Naive thymus-derived CD4-positive, alpha-beta T cell (primary cell): ENCODE measurements at regions not wholly inside any gene's neighbourhood (a gene's known extent, or its start where the extent isn't known, plus 50 kb on each side); places are given as distances from the start of the nearest gene placed in this dataset.

Experiments
- ATAC-seq: fragments of 150-1000 bp; cut with Tn5 transposase; 2 replicates; pipeline ENCODE4 v1.10.0; 2021; ENCODE audit warnings: mild to moderate bottlenecking, moderate library complexity
- CTCF ChIA-PET: fragments of 350-600 bp; sonication (Branson Sonifier 250); formaldehyde crosslinking; loops from one replicate; lab custom pipeline; 2021; ENCODE audit warnings: antibody characterized with exemption; lab: Charles Lee
- POLR2A ChIA-PET: fragments of 350-600 bp; sonication (Branson Sonifier 250); formaldehyde crosslinking; loops from one replicate; lab custom pipeline; 2021; ENCODE audit warnings: antibody characterized with exemption, inconsistent platforms; lab: Charles Lee
- DNase-seq, 9 donors: peaks; one replicate each; pipeline versions ENCODE4 v3.0.0 to v3.0.0-alpha.2; 2020 to 2022; ENCODE audit warnings: mixed read lengths in 1 of 9
- H3K27ac ChIP-seq: one replicate; pipeline ENCODE4 v1.7.0; 2013; ENCODE audit warnings: mild to moderate bottlenecking, low read depth, low read length, moderate library complexity
- H3K27me3 ChIP-seq, 2 donors: one replicate each; pipeline ENCODE4 v1.7.0; 2013; ENCODE audit warnings: low read length in 2 of 2, mild to moderate bottlenecking in 2 of 2, moderate library complexity in 2 of 2; ENCODE audit not compliant: control insufficient read depth in 2 of 2, insufficient read depth in 2 of 2
- H3K36me3 ChIP-seq, 3 experiments: 1 replicate in 2 of 3; 2 replicates in 1 of 3; pipeline ENCODE4 v1.7.0; 2013; ENCODE audit warnings: low read length in 3 of 3, mild to moderate bottlenecking in 3 of 3, moderate library complexity in 1 of 3; ENCODE audit not compliant: insufficient read depth in 3 of 3, control insufficient read depth in 2 of 3
- H3K4me1 ChIP-seq, 2 donors: one replicate each; pipeline ENCODE4 v1.7.0; 2013; ENCODE audit warnings: low read length in 2 of 2, mild to moderate bottlenecking in 2 of 2, moderate library complexity in 1 of 2; ENCODE audit not compliant: control insufficient read depth in 2 of 2, insufficient read depth in 2 of 2
- H3K4me3 ChIP-seq: 2 replicates; pipeline ENCODE4 v1.7.0; 2013; ENCODE audit warnings: mild to moderate bottlenecking, low read length
- H3K9me3 ChIP-seq, 3 experiments: 1 replicate in 2 of 3; 2 replicates in 1 of 3; pipeline ENCODE4 v1.7.0; 2013; ENCODE audit warnings: low read length in 3 of 3; ENCODE audit not compliant: control insufficient read depth in 2 of 3
- H3K27ac Mint-ChIP-seq, 9 donors: one replicate each; pipeline ENCODE4 v1.8.0; 2020 to 2022; ENCODE audit warnings: mixed read lengths in 9 of 9, mild to moderate bottlenecking in 8 of 9, moderate library complexity in 5 of 9, inconsistent platforms in 2 of 9
- H3K27me3 Mint-ChIP-seq, 5 donors: one replicate each; pipeline ENCODE4 v1.8.0; 2021 to 2022; ENCODE audit warnings: mixed read lengths in 5 of 5, mild to moderate bottlenecking in 1 of 5
- H3K36me3 Mint-ChIP-seq, 5 donors: one replicate each; pipeline ENCODE4 v1.8.0; 2020 to 2022; ENCODE audit warnings: mixed read lengths in 5 of 5, mild to moderate bottlenecking in 3 of 5, inconsistent platforms in 1 of 5
- H3K4me1 Mint-ChIP-seq, 7 donors: one replicate each; pipeline ENCODE4 v1.8.0; 2020 to 2022; ENCODE audit warnings: mixed read lengths in 7 of 7, mild to moderate bottlenecking in 3 of 7, inconsistent platforms in 1 of 7
- H3K4me3 Mint-ChIP-seq, 10 donors: one replicate each; pipeline ENCODE4 v1.8.0; 2020 to 2022; ENCODE audit warnings: mild to moderate bottlenecking in 10 of 10, mixed read lengths in 10 of 10, moderate library complexity in 6 of 10, inconsistent platforms in 2 of 10
- H3K9me3 Mint-ChIP-seq, 11 donors: one replicate each; pipeline ENCODE4 v1.8.0; 2020 to 2022; ENCODE audit warnings: mixed read lengths in 11 of 11, mild to moderate bottlenecking in 4 of 11, inconsistent platforms in 1 of 11, moderate library complexity in 1 of 11
- intact Hi-C, 2 donors: fragments of 100-400 bp; cut with micrococcal nuclease; formaldehyde crosslinking; loops; one replicate each; pipeline ENCODE4 v1.15.1; 2023

- Histone ChIP-seq H3K36me3 (no peaks in the 10 kb centered on the region), H3K27me3 (no peaks in the 10 kb centered on the region), H3K4me1 (no peaks in the 10 kb centered on the region), H3K27ac (no peak overlapping the region), H3K9me3 (no peaks in the 10 kb centered on the region), H3K4me3 (no peak overlapping the region)
- H3K36me3 Mint-ChIP-seq, result no peaks in the 10 kb centered on the region
- H3K27me3 Mint-ChIP-seq, result peaks cover 0 to 13% (median 4%) of the 10 kb centered on the region in 5 donors
- H3K27ac Mint-ChIP-seq, result no peak overlapping the region
- no peaks in the 10 kb centered on the region for H3K4me1 Mint-ChIP-seq
- intact Hi-C loops, result no loop called here
- ATAC-seq (no peak), DNase-seq (no peak)
- ChIA-PET POLR2A (no interaction called here), CTCF (no interaction called here)
- H3K9me3 Mint-ChIP-seq, result peaks cover 0 to 5% (median 0%) of the 10 kb centered on the region in 11 donors
- H3K4me3 Mint-ChIP-seq, result no peak overlapping the region
Measured at GRCh38 chr15:47918877-47919276, 201.6 kb downstream of the SEMA6D start.

- ATAC-seq, result no peak
- POLR2A ChIA-PET, result no interaction called here
- CTCF ChIA-PET, result no interaction called here
- H3K4me1 ChIP-seq, result no peaks in the 10 kb centered on the region
- Mint-ChIP-seq H3K9me3 (peaks cover 0 to 6% (median 0%) of the 10 kb centered on the region in 11 donors), H3K4me1 (no peaks in the 10 kb centered on the region), H3K4me3 (no peak overlapping the region), H3K27ac (no peak overlapping the region), H3K36me3 (no peaks in the 10 kb centered on the region), H3K27me3 (peaks cover 0 to 5% (median 4%) of the 10 kb centered on the region in 5 donors)
- no peak overlapping the region for H3K4me3 ChIP-seq
- intact Hi-C loops, result no loop called here
- H3K36me3 ChIP-seq, result no peaks in the 10 kb centered on the region
- no peak overlapping the region for H3K27ac ChIP-seq
- H3K27me3 ChIP-seq, result no peaks in the 10 kb centered on the region
- no peak for DNase-seq
- no peaks in the 10 kb centered on the region for H3K9me3 ChIP-seq
Measured at GRCh38 chr15:47924381-47924780, 196.4 kb upstream of the SLC24A5 start.

GRCh38 chr15:47929138-47929803 lies 191.5 kb upstream of the SLC24A5 start:
- no peak overlapping the region for H3K4me3 Mint-ChIP-seq
- H3K4me3 ChIP-seq, result no peak overlapping the region
- CTCF ChIA-PET, result no interaction called here
- DNase-seq, result no peak
- no peaks in the 10 kb centered on the region for H3K9me3 ChIP-seq
- no peak overlapping the region for H3K27ac Mint-ChIP-seq
- H3K4me1 Mint-ChIP-seq, result peaks cover 0 to 2% (median 0%) of the 10 kb centered on the region in 7 donors
- no peaks in the 10 kb centered on the region for H3K36me3 ChIP-seq
- no peaks in the 10 kb centered on the region for H3K27me3 ChIP-seq
- peaks cover 0 to 8% (median 0%) of the 10 kb centered on the region in 11 donors for H3K9me3 Mint-ChIP-seq
- intact Hi-C loops, result no loop called here
- H3K27ac ChIP-seq, result no peak overlapping the region
- POLR2A ChIA-PET, result no interaction called here
- H3K4me1 ChIP-seq, result no peaks in the 10 kb centered on the region
- H3K27me3 Mint-ChIP-seq, result peaks cover 0 to 16% (median 9%) of the 10 kb centered on the region in 5 donors
- H3K36me3 Mint-ChIP-seq, result no peaks in the 10 kb centered on the region
- ATAC-seq, result no peak

- H3K27ac Mint-ChIP-seq, result no peak overlapping the region
- no peaks in the 10 kb centered on the region for H3K27me3 ChIP-seq
- H3K9me3 Mint-ChIP-seq, result peaks cover 0 to 8% (median 0%) of the 10 kb centered on the region in 11 donors
- H3K4me1 ChIP-seq, result no peaks in the 10 kb centered on the region
- H3K4me3 ChIP-seq, result no peak overlapping the region
- H3K27ac ChIP-seq, result no peak overlapping the region
- no peaks in the 10 kb centered on the region for H3K9me3 ChIP-seq
- no peaks in the 10 kb centered on the region for H3K36me3 ChIP-seq
- H3K36me3 Mint-ChIP-seq, result no peaks in the 10 kb centered on the region
- H3K4me3 Mint-ChIP-seq, result no peak overlapping the region
- H3K4me1 Mint-ChIP-seq, result peaks cover 0 to 2% (median 0%) of the 10 kb centered on the region in 7 donors
- DNase-seq (no peak), ATAC-seq (no peak)
- H3K27me3 Mint-ChIP-seq, result peaks cover 0 to 32% (median 21%) of the 10 kb centered on the region in 5 donors
- intact Hi-C loops, result no loop called here
- POLR2A ChIA-PET, result no interaction called here
- CTCF ChIA-PET, result no interaction called here
Measured at GRCh38 chr15:47932261-47932660, 188.5 kb upstream of the SLC24A5 start.

- no peak overlapping the region for H3K27ac Mint-ChIP-seq
- no peaks in the 10 kb centered on the region for H3K27me3 ChIP-seq
Measured at GRCh38 chr15:47932951-47933641, 187.7 kb upstream of the SLC24A5 start.

GRCh38 chr15:47933865-47934264 lies 186.9 kb upstream of the SLC24A5 start:
- Histone ChIP-seq H3K4me3 (no peak overlapping the region), H3K36me3 (no peaks in the 10 kb centered on the region), H3K9me3 (no peaks in the 10 kb centered on the region), H3K27ac (no peak overlapping the region), H3K4me1 (no peaks in the 10 kb centered on the region), H3K27me3 (no peaks in the 10 kb centered on the region)
- Mint-ChIP-seq H3K4me1 (peaks cover 0 to 2% (median 0%) of the 10 kb centered on the region in 7 donors), H3K27ac (no peak overlapping the region), H3K36me3 (no peaks in the 10 kb centered on the region), H3K27me3 (peaks cover 0 to 32% (median 25%) of the 10 kb centered on the region in 5 donors), H3K4me3 (no peak overlapping the region), H3K9me3 (peaks cover 0 to 8% (median 0%) of the 10 kb centered on the region in 11 donors)
- intact Hi-C loops, result no loop called here
- ATAC-seq, result no peak
- ChIA-PET CTCF (no interaction called here), POLR2A (no interaction called here)
- no peak for DNase-seq

More at GRCh38 chr15:47932951-47933641, 187.7 kb upstream of the SLC24A5 start:
- Mint-ChIP-seq H3K36me3 (no peaks in the 10 kb centered on the region), H3K4me1 (peaks cover 0 to 2% (median 0%) of the 10 kb centered on the region in 7 donors), H3K27me3 (peaks cover 0 to 32% (median 25%) of the 10 kb centered on the region in 5 donors), H3K4me3 (no peak overlapping the region), H3K9me3 (peaks cover 0 to 8% (median 0%) of the 10 kb centered on the region in 11 donors)
- no peak overlapping the region for H3K27ac ChIP-seq
- no peak overlapping the region for H3K4me3 ChIP-seq
- POLR2A ChIA-PET, result no interaction called here
- intact Hi-C loops, result no loop called here
- H3K9me3 ChIP-seq, result no peaks in the 10 kb centered on the region
- CTCF ChIA-PET, result no interaction called here
- DNase-seq (no peak), ATAC-seq (no peak)
- no peaks in the 10 kb centered on the region for H3K36me3 ChIP-seq
- no peaks in the 10 kb centered on the region for H3K4me1 ChIP-seq
